Heart left ventricle (tissue), 13 donors: ENCODE measurements at regions not wholly inside any gene's neighbourhood (a gene's known extent, or its start where the extent isn't known, plus 50 kb on each side); places are given as distances from the start of the nearest gene placed in this dataset.

Source experiments
- POLR2A ChIP-seq, 2 donors: fragments of 450-650 bp; IDR thresholded peaks; one replicate each; pipeline ENCODE4 v1.6.1; 2017; ENCODE audit warnings: antibody characterized with exemption in 2 of 2, mild to moderate bottlenecking in 2 of 2, moderate library complexity in 2 of 2
- TF ChIP-seq, protein P1 (sequence below), 12 donors: fragments of 200-600 bp; sonication (generic) in 4 of 12; IDR thresholded peaks; one replicate each; pipeline versions ENCODE4 v1.5.0 to v1.8.0; 2018 to 2022; ENCODE audit warnings: antibody characterized with exemption in 12 of 12, mild to moderate bottlenecking in 5 of 12
- donor health status: ischemic (EF 13 %, LVEDD 7.1; RV severe dilation, severe dysfunction).
- donor health status: DM: no; HTN: yes; CAD: no.
- donor health status: DM: no; HTN: no; CAD: no.
- donor health status: ischemic (EF 25% LVEDD 6.9; RV normal size, moderate dysfunction).
- donor health status: ischemic (EF 25% LVEDD 5.7; RV mildly dilated, moderate dysfunction).
- donor health status: ischemic (EF 35%, LVEDD 5.7; RV mildly dilated, moderate dysfunction).
- donor health status: nonischemic (EF 11% LVEDD 7.7; RV severe dilation, severe dysfunction).
- donor health status: DM: yes; HTN: yes; CAD: no.
- donor health status: PGD.
- donor health status: ischemic (EF 29% LVEDD 5.4; RV normal size, mild dysfunction).
- donor health status: nonischemic (EF 23%, LVEDD 6.1; RV moderate dilation, normal function).

DNA sequence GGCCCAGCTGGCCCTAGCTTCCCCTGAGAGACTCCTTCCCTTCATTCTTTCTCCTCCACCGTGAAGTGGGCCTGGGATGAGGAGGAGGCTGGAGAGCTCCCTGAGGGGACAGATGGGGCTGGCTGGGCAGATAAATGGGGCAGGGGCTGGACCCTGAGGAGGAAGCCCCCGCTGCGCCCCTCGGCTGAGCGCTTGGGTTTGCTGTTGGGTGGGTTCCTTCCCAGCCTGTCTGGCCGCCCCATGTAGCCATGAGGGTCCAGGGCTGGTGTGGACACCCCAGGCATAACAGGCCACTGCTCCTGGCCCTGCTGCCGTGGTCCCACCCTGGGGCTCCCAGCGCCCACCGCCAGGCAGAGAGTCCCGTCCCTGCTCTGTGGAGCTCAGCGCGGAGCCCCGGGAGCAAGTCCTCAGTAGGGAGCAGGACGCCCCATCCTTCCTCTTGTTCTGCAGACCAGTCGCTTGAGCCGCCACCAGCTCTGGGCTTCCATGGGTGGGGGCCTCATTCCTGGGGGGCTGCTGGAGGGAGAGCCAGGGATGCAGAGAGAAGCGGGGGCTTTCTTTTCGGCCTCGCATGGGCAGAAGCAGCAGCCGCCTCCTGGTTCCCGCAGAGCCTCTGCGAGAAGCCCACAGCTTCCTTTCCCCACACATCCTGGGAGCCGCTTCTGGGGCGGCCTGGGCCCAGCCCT is 266.4 kb upstream of the TCERG1L start:
- TF ChIP-seq, protein P1, sequence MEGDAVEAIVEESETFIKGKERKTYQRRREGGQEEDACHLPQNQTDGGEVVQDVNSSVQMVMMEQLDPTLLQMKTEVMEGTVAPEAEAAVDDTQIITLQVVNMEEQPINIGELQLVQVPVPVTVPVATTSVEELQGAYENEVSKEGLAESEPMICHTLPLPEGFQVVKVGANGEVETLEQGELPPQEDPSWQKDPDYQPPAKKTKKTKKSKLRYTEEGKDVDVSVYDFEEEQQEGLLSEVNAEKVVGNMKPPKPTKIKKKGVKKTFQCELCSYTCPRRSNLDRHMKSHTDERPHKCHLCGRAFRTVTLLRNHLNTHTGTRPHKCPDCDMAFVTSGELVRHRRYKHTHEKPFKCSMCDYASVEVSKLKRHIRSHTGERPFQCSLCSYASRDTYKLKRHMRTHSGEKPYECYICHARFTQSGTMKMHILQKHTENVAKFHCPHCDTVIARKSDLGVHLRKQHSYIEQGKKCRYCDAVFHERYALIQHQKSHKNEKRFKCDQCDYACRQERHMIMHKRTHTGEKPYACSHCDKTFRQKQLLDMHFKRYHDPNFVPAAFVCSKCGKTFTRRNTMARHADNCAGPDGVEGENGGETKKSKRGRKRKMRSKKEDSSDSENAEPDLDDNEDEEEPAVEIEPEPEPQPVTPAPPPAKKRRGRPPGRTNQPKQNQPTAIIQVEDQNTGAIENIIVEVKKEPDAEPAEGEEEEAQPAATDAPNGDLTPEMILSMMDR (IDR thresholded peaks at IDR 0.05): no peak
- TF ChIP-seq POLR2A (IDR thresholded peaks at IDR 0.05): no peak
